Neural progenitor cell (in vitro differentiated cells): ENCODE measurements at regions not wholly inside any gene's neighbourhood (a gene's known extent, or its start where the extent isn't known, plus 50 kb on each side); places are given as distances from the start of the nearest gene placed in this dataset.
A peak's percentile ranks its signal among the peaks of the same experiment; 100 is the strongest.

Experiments
- DNase-seq: peaks from one replicate; pipeline ENCODE4 v3.0.0-alpha.2; 2016; ENCODE audit warnings: low spot score
- H2AFZ ChIP-seq: fragments of 200-600 bp; sonication (generic); replicated peaks from 2 replicates; pipeline ENCODE4 v1.6.1; 2016; ENCODE audit warnings: antibody characterized with exemption
- H3F3A ChIP-seq: fragments of 200-600 bp; sonication (generic); 2 replicates; pipeline ENCODE4 v1.6.1; 2016; ENCODE audit warnings: antibody characterized with exemption, low read depth
- H3K27ac ChIP-seq: fragments of 200-600 bp; sonication (generic); 2 replicates; pipeline ENCODE4 v1.5.1; 2016; ENCODE audit warnings: mild to moderate bottlenecking
- H3K27me3 ChIP-seq: fragments of 200-600 bp; sonication (generic); 2 replicates; pipeline ENCODE4 v1.6.1; 2016; ENCODE audit warnings: mild to moderate bottlenecking, moderate library complexity
- H3K36me3 ChIP-seq: fragments of 200-600 bp; sonication (generic); 2 replicates; pipeline ENCODE4 v1.5.1; 2016
- H3K4me1 ChIP-seq: fragments of 200-600 bp; sonication (generic); 2 replicates; pipeline ENCODE4 v1.6.1; 2016; ENCODE audit warnings: mixed run types
- H3K4me2 ChIP-seq: fragments of 200-600 bp; sonication (generic); 2 replicates; pipeline ENCODE4 v1.6.1; 2016
- H3K4me3 ChIP-seq: fragments of 200-600 bp; sonication (generic); 2 replicates; pipeline ENCODE4 v1.5.1; 2016
- H3K79me2 ChIP-seq: fragments of 200-600 bp; sonication (generic); 2 replicates; pipeline ENCODE4 v1.6.1; 2016; ENCODE audit warnings: low read depth
- H3K9ac ChIP-seq: fragments of 200-600 bp; sonication (generic); 2 replicates; pipeline ENCODE4 v1.6.1; 2016
- H3K9me3 ChIP-seq: fragments of 200-600 bp; sonication (generic); 2 replicates; pipeline ENCODE4 v1.5.1; 2016; ENCODE audit warnings: low read depth
- H4K20me1 ChIP-seq: fragments of 200-600 bp; sonication (generic); 2 replicates; pipeline ENCODE4 v1.6.1; 2016; ENCODE audit warnings: low read depth
- H3K27ac Mint-ChIP-seq: 3 replicates; pipeline ENCODE4 v1.8.0; 2021; ENCODE audit warnings: mixed read lengths
- H3K27me3 Mint-ChIP-seq: 2 replicates; pipeline ENCODE4 v1.8.0; 2022; ENCODE audit warnings: low read depth, mild to moderate bottlenecking, inconsistent platforms, moderate library complexity, mixed read lengths; ENCODE audit not compliant: insufficient read depth
- H3K36me3 Mint-ChIP-seq: 3 replicates; pipeline ENCODE4 v1.8.0; 2021; ENCODE audit warnings: mixed read lengths
- H3K4me1 Mint-ChIP-seq: 3 replicates; pipeline ENCODE4 v1.8.0; 2021; ENCODE audit warnings: mixed read lengths
- H3K4me3 Mint-ChIP-seq: 3 replicates; pipeline ENCODE4 v1.8.0; 2021; ENCODE audit warnings: mild to moderate bottlenecking, moderate library complexity, mixed read lengths
- H3K9me3 Mint-ChIP-seq: 3 replicates; pipeline ENCODE4 v1.8.0; 2020; ENCODE audit warnings: mixed read lengths
- CTCF ChIP-seq: fragments of 200-600 bp; sonication (generic); IDR thresholded peaks from 2 replicates; pipeline ENCODE4 v1.5.1; 2017; ENCODE audit warnings: antibody characterized with exemption, mild to moderate bottlenecking
- EZH2 ChIP-seq: fragments of 200-600 bp; sonication (generic); IDR thresholded peaks from 2 replicates; pipeline ENCODE4 v1.6.1; 2017; ENCODE audit warnings: antibody characterized with exemption, mild to moderate bottlenecking, moderate library complexity
- EZH2phosphoT487 ChIP-seq: fragments of 200-600 bp; sonication (generic); IDR thresholded peaks from 2 replicates; pipeline ENCODE4 v1.6.1; 2017; ENCODE audit warnings: antibody characterized with exemption

- H3K4me3 ChIP-seq: no peak overlapping the region
- Mint-ChIP-seq H3K36me3 (peaks cover 7% of the 10 kb centered on the region), H3K4me3 (no peak overlapping the region), H3K9me3 (peaks cover 21% of the 10 kb centered on the region), H3K27me3 (no peaks in the 10 kb centered on the region), H3K4me1 (peaks cover 37% of the 10 kb centered on the region), H3K27ac (peak overlapping the region; percentile 34)
- H3K27ac ChIP-seq: no peak overlapping the region
- no peaks in the 10 kb centered on the region for H4K20me1 ChIP-seq
- peaks cover 4% of the 10 kb centered on the region for H3K9me3 ChIP-seq
- no peaks in the 10 kb centered on the region for H3K36me3 ChIP-seq
- H3K79me2 ChIP-seq: no peaks in the 10 kb centered on the region
- H3K27me3 ChIP-seq: no peaks in the 10 kb centered on the region
- H3F3A ChIP-seq: peaks cover 5% of the 10 kb centered on the region
- H3K4me1 ChIP-seq: peaks cover 23% of the 10 kb centered on the region
- DNase-seq: peak; percentile 49
- H3K9ac ChIP-seq: no peak overlapping the region
- TF ChIP-seq CTCF (peak; percentile 45), EZH2 (no peak)
- H3K4me2 ChIP-seq: no peak overlapping the region
- H2AFZ ChIP-seq: no peak overlapping the region
Observed at GRCh38 chr3:177483182-177483967, 286.1 kb upstream of the TBL1XR1 start.

- Histone ChIP-seq H3K36me3 (no peaks in the 10 kb centered on the region), H3K4me2 (no peak overlapping the region), H3F3A (peaks cover 5% of the 10 kb centered on the region), H3K27me3 (no peaks in the 10 kb centered on the region), H3K79me2 (no peaks in the 10 kb centered on the region), H2AFZ (no peak overlapping the region), H3K4me1 (peaks cover 23% of the 10 kb centered on the region), H4K20me1 (no peaks in the 10 kb centered on the region), H3K9me3 (peaks cover 4% of the 10 kb centered on the region), H3K27ac (no peak overlapping the region), H3K4me3 (no peak overlapping the region), H3K9ac (no peak overlapping the region)
- Mint-ChIP-seq H3K4me3 (no peak overlapping the region), H3K36me3 (peaks cover 7% of the 10 kb centered on the region), H3K27ac (no peak overlapping the region), H3K9me3 (peaks cover 23% of the 10 kb centered on the region), H3K27me3 (no peaks in the 10 kb centered on the region), H3K4me1 (peaks cover 33% of the 10 kb centered on the region)
- TF ChIP-seq EZH2phosphoT487 (no peak), EZH2 (no peak), CTCF (no peak)
- no peak for DNase-seq
Observed at GRCh38 chr3:177484206-177484605, 286.9 kb upstream of the TBL1XR1 start.

GRCh38 chr3:177484926-177485325 lies 287.6 kb upstream of the TBL1XR1 start:
- H3K4me1 Mint-ChIP-seq: peaks cover 29% of the 10 kb centered on the region
- no peaks in the 10 kb centered on the region for H4K20me1 ChIP-seq
- H3K9me3 Mint-ChIP-seq: peaks cover 24% of the 10 kb centered on the region
- peaks cover 4% of the 10 kb centered on the region for H3K9me3 ChIP-seq
- no peaks in the 10 kb centered on the region for H3K27me3 Mint-ChIP-seq
- H3K27ac Mint-ChIP-seq: no peak overlapping the region
- no peak overlapping the region for H3K4me2 ChIP-seq
- no peak overlapping the region for H2AFZ ChIP-seq
- H3K27ac ChIP-seq: no peak overlapping the region
- no peaks in the 10 kb centered on the region for H3K79me2 ChIP-seq
- no peak overlapping the region for H3K4me3 ChIP-seq
- no peaks in the 10 kb centered on the region for H3K36me3 ChIP-seq
- peaks cover 23% of the 10 kb centered on the region for H3K4me1 ChIP-seq
- DNase-seq: no peak
- peaks cover 5% of the 10 kb centered on the region for H3F3A ChIP-seq
- no peak overlapping the region for H3K9ac ChIP-seq
- no peak overlapping the region for H3K4me3 Mint-ChIP-seq
- peaks cover 7% of the 10 kb centered on the region for H3K36me3 Mint-ChIP-seq
- TF ChIP-seq EZH2phosphoT487 (no peak), EZH2 (no peak), CTCF (no peak)
- H3K27me3 ChIP-seq: no peaks in the 10 kb centered on the region
